PC-9 (cell line): ENCODE measurements at regions not wholly inside any gene's neighbourhood (a gene's known extent, or its start where the extent isn't known, plus 50 kb on each side); places are given as distances from the start of the nearest gene placed in this dataset.

Experiments
- BruUV-seq: library from RNA; stranded (reverse); fragments of 400-500 nt; replicated peaks from 2 replicates; lab custom pipeline; 2021; lab: Mats Ljungman, UMichigan
- CTCF ChIA-PET: fragments of 300-600 bp; sonication (Branson Sonifier 250); formaldehyde crosslinking; loops from one replicate; lab custom pipeline; 2022; ENCODE audit warnings: antibody characterized with exemption; lab: Charles Lee
- POLR2A ChIA-PET: fragments of 300-600 bp; sonication (Branson Sonifier 250); formaldehyde crosslinking; loops from one replicate; lab custom pipeline; 2022; ENCODE audit warnings: antibody characterized with exemption; ENCODE audit not compliant: unreplicated experiment; lab: Charles Lee
- DNase-seq, 2 experiments: peaks; one replicate each; pipeline versions ENCODE4 v3.0.0 to v3.0.0-alpha.2; 2015 to 2022; ENCODE audit warnings: mixed read lengths in 1 of 2
- H2AFZ ChIP-seq: fragments of 200-600 bp; sonication (generic); 2 replicates; pipeline ENCODE4 v1.8.1; 2017; ENCODE audit warnings: antibody characterized with exemption
- H3F3A ChIP-seq: fragments of 200-600 bp; sonication (generic); 2 replicates; pipeline ENCODE4 v1.8.1; 2017; ENCODE audit warnings: antibody characterized with exemption, mild to moderate bottlenecking, low read depth; ENCODE audit not compliant: insufficient read depth
- H3K27ac ChIP-seq: fragments of 200-600 bp; sonication (generic); 2 replicates; pipeline ENCODE4 v1.6.1; 2016; ENCODE audit warnings: mixed run types
- H3K27me3 ChIP-seq: fragments of 200-600 bp; sonication (generic); 2 replicates; pipeline ENCODE4 v1.6.1; 2016; ENCODE audit warnings: low read depth, mixed run types; ENCODE audit not compliant: insufficient read depth
- H3K36me3 ChIP-seq: fragments of 200-600 bp; sonication (generic); 2 replicates; pipeline ENCODE4 v1.6.1; 2016; ENCODE audit warnings: low read depth, mixed run types
- H3K4me1 ChIP-seq: fragments of 200-600 bp; sonication (generic); replicated peaks from 2 replicates; pipeline ENCODE4 v1.6.1; 2016; ENCODE audit warnings: mixed run types; ENCODE audit not compliant: insufficient read depth
- H3K4me2 ChIP-seq: fragments of 200-600 bp; sonication (generic); 2 replicates; pipeline ENCODE4 v1.6.1; 2017; ENCODE audit warnings: mixed run types
- H3K4me3 ChIP-seq: fragments of 200-600 bp; sonication (generic); 2 replicates; pipeline ENCODE4 v1.6.1; 2016; ENCODE audit warnings: mixed run types
- H3K79me2 ChIP-seq: fragments of 200-600 bp; sonication (generic); 2 replicates; pipeline ENCODE4 v1.6.1; 2017; ENCODE audit warnings: low read depth, mixed run types
- H3K9me2 ChIP-seq: fragments of 200-600 bp; sonication (generic); 2 replicates; pipeline ENCODE4 v1.8.1; 2017; ENCODE audit warnings: mild to moderate bottlenecking; ENCODE audit not compliant: insufficient read depth
- H3K9me3 ChIP-seq: fragments of 200-600 bp; sonication (generic); 2 replicates; pipeline ENCODE4 v1.8.1; 2016; ENCODE audit warnings: low read depth; ENCODE audit not compliant: insufficient read depth
- H4K20me1 ChIP-seq: fragments of 200-600 bp; sonication (generic); 2 replicates; pipeline ENCODE4 v1.8.1; 2017; ENCODE audit not compliant: insufficient read depth
- CTCF ChIP-seq: fragments of 200-600 bp; sonication (generic); conservative IDR thresholded peaks from 2 replicates; pipeline ENCODE4 v1.6.1; 2017; ENCODE audit warnings: mixed run types, antibody characterized with exemption, mild to moderate bottlenecking, moderate library complexity
- EZH2 ChIP-seq: fragments of 200-600 bp; sonication (generic); IDR thresholded peaks from 2 replicates; pipeline ENCODE4 v1.8.0; 2017; ENCODE audit warnings: antibody characterized with exemption, low read depth
- intact Hi-C: fragments of 100-400 bp; cut with micrococcal nuclease; formaldehyde crosslinking; loops from one replicate; pipeline ENCODE4 v1.10.0; 2022; ENCODE audit not compliant: unreplicated experiment

DNA sequence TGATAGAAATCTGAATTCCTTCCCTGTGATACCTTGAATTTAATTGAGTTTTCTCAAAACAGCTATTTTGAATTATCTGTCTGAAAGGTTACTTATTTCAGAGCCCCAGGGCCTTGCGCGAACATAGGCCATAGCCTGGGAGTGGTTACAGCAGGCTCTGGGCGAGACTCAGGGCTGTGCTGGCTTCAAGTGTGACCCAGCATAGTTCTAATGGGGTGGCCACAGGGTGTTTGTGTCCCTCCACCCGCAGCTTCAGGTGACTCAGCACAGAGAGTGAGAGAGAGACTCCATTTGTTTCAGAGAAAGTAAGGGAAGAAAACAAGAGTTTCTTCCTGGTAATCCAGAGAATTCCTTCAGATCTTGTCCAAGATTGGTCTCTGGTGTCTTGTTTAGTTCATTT lies 137.9 kb upstream of the POU3F3 start:
- H4K20me1 ChIP-seq, result no peaks in the 10 kb centered on the region
- peaks cover 4% of the 10 kb centered on the region; the same call in 1 of the 2 replicates for H3K9me2 ChIP-seq
- H3K4me1 ChIP-seq, result no peaks in the 10 kb centered on the region
- intact Hi-C loops, result no loop called here
- H3K27me3 ChIP-seq, result peaks cover 5% of the 10 kb centered on the region; the same call in 1 of the 2 replicates
- no peak overlapping the region for H3K4me3 ChIP-seq
- CTCF ChIA-PET, result no interaction called here
- no peak for DNase-seq
- H3K4me2 ChIP-seq, result no peak overlapping the region
- H3K27ac ChIP-seq, result no peak overlapping the region
- no peaks in the 10 kb centered on the region for H3K9me3 ChIP-seq
- BruUV-seq, result no TSS peak
- TF ChIP-seq EZH2 (no peak), CTCF (no peak)
- H3K79me2 ChIP-seq, result no peaks in the 10 kb centered on the region
- H3F3A ChIP-seq, result no peaks in the 10 kb centered on the region
- no peak overlapping the region for H2AFZ ChIP-seq
- POLR2A ChIA-PET, result no interaction called here
- H3K36me3 ChIP-seq, result no peaks in the 10 kb centered on the region

GRCh38 chr2:104733226-104733943 lies 120.5 kb upstream of the POU3F3 start:
- no TSS peak for BruUV-seq
- DNase-seq, result peak in 1 of 2 experiments; percentile 9
- Histone ChIP-seq H3K4me2 (no peak overlapping the region), H2AFZ (no peak overlapping the region), H3K36me3 (no peaks in the 10 kb centered on the region), H3F3A (no peaks in the 10 kb centered on the region), H4K20me1 (no peaks in the 10 kb centered on the region), H3K79me2 (no peaks in the 10 kb centered on the region), H3K27me3 (no peaks in the 10 kb centered on the region; the same call in 1 of the 2 replicates), H3K9me3 (no peaks in the 10 kb centered on the region), H3K4me3 (no peak overlapping the region), H3K9me2 (no peaks in the 10 kb centered on the region), H3K4me1 (no peaks in the 10 kb centered on the region), H3K27ac (no peak overlapping the region)
- CTCF ChIA-PET, result no interaction called here
- POLR2A ChIA-PET, result no interaction called here
- intact Hi-C loops, result no loop called here
- TF ChIP-seq EZH2, result no peak
- TF ChIP-seq CTCF, result peak; percentile 60

DNA sequence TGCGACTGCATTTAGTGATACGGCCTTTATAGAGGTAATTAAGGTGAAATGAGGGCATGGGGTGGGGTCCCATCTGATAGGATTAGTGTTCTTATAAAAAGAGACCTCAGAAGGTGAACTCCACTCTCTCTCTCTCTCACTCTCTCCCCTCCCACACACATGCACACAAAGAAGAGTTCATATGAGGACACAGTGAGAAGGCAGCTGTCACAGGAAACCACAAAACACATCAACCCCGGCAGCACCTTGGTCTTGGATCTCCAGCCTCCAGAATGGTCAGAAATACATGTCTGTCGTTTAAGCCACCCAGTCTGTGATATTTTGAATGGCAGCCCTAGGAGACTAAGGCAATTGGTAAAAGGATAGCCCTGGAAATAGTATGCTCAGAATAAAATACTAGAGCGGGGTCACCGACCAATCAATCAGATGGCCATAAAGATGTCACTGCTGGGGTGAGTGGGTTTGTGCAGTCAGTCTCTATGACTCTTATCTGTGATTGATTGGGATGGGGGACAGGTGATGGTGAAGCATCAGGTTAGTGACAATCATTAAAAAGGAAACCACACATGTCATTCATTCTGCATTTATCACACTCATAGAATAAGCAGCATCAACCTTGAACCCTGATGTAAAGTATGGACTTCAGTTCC lies 118.9 kb upstream of the POU3F3 start:
- H3K4me2 ChIP-seq, result no peak overlapping the region
- intact Hi-C loops, result no loop called here
- H3K36me3 ChIP-seq, result no peaks in the 10 kb centered on the region
- no peak for TF ChIP-seq CTCF
- TF ChIP-seq EZH2, result no peak
- ChIA-PET CTCF (no interaction called here), POLR2A (no interaction called here)
- no peaks in the 10 kb centered on the region; the same call in 1 of the 2 replicates for H3K27me3 ChIP-seq
- H3K4me3 ChIP-seq, result no peak overlapping the region
- H3K79me2 ChIP-seq, result no peaks in the 10 kb centered on the region
- H2AFZ ChIP-seq, result no peak overlapping the region
- DNase-seq, result no peak
- H3F3A ChIP-seq, result no peaks in the 10 kb centered on the region
- H4K20me1 ChIP-seq, result no peaks in the 10 kb centered on the region
- H3K27ac ChIP-seq, result no peak overlapping the region
- no peaks in the 10 kb centered on the region for H3K4me1 ChIP-seq
- H3K9me3 ChIP-seq, result no peaks in the 10 kb centered on the region
- H3K9me2 ChIP-seq, result no peaks in the 10 kb centered on the region
- no TSS peak for BruUV-seq
